HCT116 (cell line): ENCODE measurements at regions not wholly inside any gene's neighbourhood (a gene's known extent, or its start where the extent isn't known, plus 50 kb on each side); places are given as distances from the start of the nearest gene placed in this dataset.

Source experiments
- ATAC-seq: fragments of 200-7000 bp; cut with Tn5 transposase; 2 replicates; pipeline ENCODE4 v1.9.1; 2020; ENCODE audit warnings: mild to moderate bottlenecking, moderate library complexity
- BruUV-seq: library from RNA; stranded (reverse); fragments of 400-500 nt; replicated peaks from 2 replicates; lab custom pipeline; 2021; lab: Mats Ljungman, UMichigan
- CTCF ChIA-PET: fragments of 300-600 bp; sonication (Branson Sonifier 250); formaldehyde crosslinking; loops from one replicate; lab custom pipeline; 2021; ENCODE audit warnings: antibody characterized with exemption; lab: Charles Lee
- POLR2A ChIA-PET: fragments of 300-600, 350-600 bp; sonication (Branson Sonifier 250); formaldehyde crosslinking; loops from one replicate; lab custom pipeline; 2021; ENCODE audit warnings: antibody characterized with exemption; lab: Charles Lee
- RAD21 ChIA-PET, 2 experiments: fragments of 300-600 bp; sonication (Branson Sonifier 250); formaldehyde crosslinking; loops; one replicate each; lab custom pipeline; 2023; ENCODE audit warnings: low total read pairs in 2 of 2; ENCODE audit not compliant: uncharacterized antibody in 2 of 2, unreplicated experiment in 2 of 2, low non-redundant PET in 1 of 2; lab: Charles Lee
- DNase-seq: peaks from one replicate; pipeline ENCODE4 v3.0.0-alpha.2; 2010; ENCODE audit warnings: low read depth, low spot score
- H2AFZ ChIP-seq: fragments of 200-600 bp; shearing (Covaris generic), sonication (generic); 2 replicates; pipeline ENCODE4 v1.6.1; 2017; ENCODE audit warnings: low read depth, mixed run types, mixed read lengths, antibody characterized with exemption, low read length; ENCODE audit not compliant: poor library complexity, severe bottlenecking
- H3K27ac ChIP-seq: 2 replicates; pipeline ENCODE4 v1.5.1; 2012; ENCODE audit warnings: low read depth, low read length
- H3K27me3 ChIP-seq: fragments of 200-600 bp; sonication (generic); 2 replicates; pipeline ENCODE4 v1.6.1; 2016; ENCODE audit warnings: mixed run types, low read length, mixed read lengths; ENCODE audit not compliant: insufficient read depth
- H3K36me3 ChIP-seq, 2 experiments: fragments of 200-500 bp in 1 of 2; fragments of 200-600 bp in 1 of 2; sonication (Bioruptor generic) in 1 of 2; sonication (generic) in 1 of 2; 2 replicates each; pipeline versions ENCODE4 v1.5.1 to v1.6.1; 2014 to 2016; ENCODE audit warnings: low read length in 2 of 2, inconsistent platforms in 1 of 2, mixed read lengths in 1 of 2, mixed run types in 1 of 2; ENCODE audit not compliant: insufficient read depth in 2 of 2, control insufficient read depth in 1 of 2
- H3K4me1 ChIP-seq, 2 experiments: fragments of 200-600 bp in 1 of 2; sonication (generic) in 1 of 2; 2 replicates each; pipeline versions ENCODE4 v1.5.1 to v1.6.1; 2012 to 2017; ENCODE audit warnings: low read length in 2 of 2, inconsistent platforms in 1 of 2, mild to moderate bottlenecking in 1 of 2, mixed read lengths in 1 of 2, mixed run types in 1 of 2, moderate library complexity in 1 of 2; ENCODE audit not compliant: insufficient read depth in 2 of 2, control insufficient read depth in 1 of 2
- H3K4me2 ChIP-seq: fragments of 200-600 bp; sonication (generic); 2 replicates; pipeline ENCODE4 v1.6.1; 2017; ENCODE audit warnings: mixed run types, low read length, mixed read lengths
- H3K4me3 ChIP-seq, 2 experiments: fragments of 200-600 bp in 1 of 2; sonication (generic) in 1 of 2; replicated peaks in 1 of 2; 2 replicates each; pipeline ENCODE4 v1.5.1; 2011 to 2016; ENCODE audit warnings: low read length in 2 of 2, control low read depth in 1 of 2, low read depth in 1 of 2, mild to moderate bottlenecking in 1 of 2, mixed read lengths in 1 of 2, mixed run types in 1 of 2
- H3K79me2 ChIP-seq: fragments of 200-600 bp; sonication (generic); 2 replicates; pipeline ENCODE4 v1.6.1; 2017; ENCODE audit warnings: mild to moderate bottlenecking, mixed run types, low read length, moderate library complexity, mixed read lengths; ENCODE audit not compliant: insufficient read depth
- H3K9ac ChIP-seq: fragments of 200-600 bp; sonication (generic); 2 replicates; pipeline ENCODE4 v1.6.1; 2016; ENCODE audit warnings: low read length, mixed read lengths
- H3K9me2 ChIP-seq: fragments of 200-600 bp; sonication (generic), shearing (Covaris generic); 2 replicates; pipeline ENCODE4 v1.6.1; 2017; ENCODE audit warnings: mixed run types, mild to moderate bottlenecking, moderate library complexity; ENCODE audit not compliant: insufficient read depth
- H3K9me3 ChIP-seq, 2 experiments: fragments of 200-500 bp in 1 of 2; fragments of 200-600 bp in 1 of 2; sonication (Bioruptor generic) in 1 of 2; sonication (generic) in 1 of 2; 2 replicates each; pipeline ENCODE4 v1.6.1; 2014 to 2017; ENCODE audit warnings: low read length in 2 of 2, mixed read lengths in 2 of 2, inconsistent platforms in 1 of 2, low read depth in 1 of 2, mild to moderate bottlenecking in 1 of 2, mixed run types in 1 of 2, moderate library complexity in 1 of 2; ENCODE audit not compliant: control insufficient read depth in 1 of 2, insufficient read depth in 1 of 2
- H4K20me1 ChIP-seq: fragments of 200-600 bp; sonication (generic), shearing (Covaris generic); 2 replicates; pipeline ENCODE4 v1.6.1; 2017; ENCODE audit warnings: mixed run types, mild to moderate bottlenecking, moderate library complexity; ENCODE audit not compliant: insufficient read depth
- ATF3 ChIP-seq: IDR thresholded peaks from 2 replicates; pipeline ENCODE4 v1.6.1; 2012
- CTCF ChIP-seq, 3 experiments: fragments of 200-600 bp in 1 of 3; sonication (generic) in 1 of 3; IDR thresholded peaks in 2 of 3; conservative IDR thresholded peaks in 1 of 3; 2 replicates each; pipeline ENCODE4 v1.5.1; 2012 to 2017; ENCODE audit warnings: low read depth in 2 of 3, low read length in 2 of 3, antibody characterized with exemption in 1 of 3, borderline replicate concordance in 1 of 3, control low read depth in 1 of 3, mild to moderate bottlenecking in 1 of 3, mixed read lengths in 1 of 3, mixed run types in 1 of 3, moderate library complexity in 1 of 3; ENCODE audit not compliant: insufficient read depth in 1 of 3
- EZH2phosphoT487 ChIP-seq: fragments of 200-600 bp; IDR thresholded peaks from 2 replicates; pipeline ENCODE4 v1.6.1; 2018; ENCODE audit warnings: antibody characterized with exemption, borderline replicate concordance
- RAD21 ChIP-seq: IDR thresholded peaks from 2 replicates; pipeline ENCODE4 v1.6.1; 2012; ENCODE audit warnings: low read depth, mild to moderate bottlenecking
- REST ChIP-seq: IDR thresholded peaks from 2 replicates; pipeline ENCODE4 v1.6.1; 2012; ENCODE audit warnings: low read depth
- YY1 ChIP-seq: IDR thresholded peaks from 2 replicates; pipeline ENCODE4 v1.6.1; 2011; ENCODE audit warnings: low read length, low read depth, moderate library complexity, mild to moderate bottlenecking; ENCODE audit not compliant: insufficient replicate concordance; ENCODE audit errors: extremely low read depth
- ZFX ChIP-seq: fragments of 450-650 bp; IDR thresholded peaks from 2 replicates; pipeline ENCODE4 v1.6.1; 2017
- intact Hi-C: fragments of 100-400 bp; cut with micrococcal nuclease; formaldehyde crosslinking; loops from 2 replicates; pipeline ENCODE4 v1.10.0; 2022

- peaks cover 41% of the 10 kb centered on the region for H3K27me3 ChIP-seq
- intact Hi-C loops, result no loop called here
- ATAC-seq, result no peak
- H3K4me3 ChIP-seq, result no peak overlapping the region
- no TSS peak for BruUV-seq
- RAD21 ChIA-PET, result no interaction called here
- H3K79me2 ChIP-seq, result no peaks in the 10 kb centered on the region
- no peak overlapping the region for H2AFZ ChIP-seq
- POLR2A ChIA-PET, result no interaction called here
- CTCF ChIA-PET, result no interaction called here
- no peaks in the 10 kb centered on the region for H4K20me1 ChIP-seq
- H3K4me2 ChIP-seq, result no peak overlapping the region
- TF ChIP-seq REST (no peak), EZH2phosphoT487 (no peak), CTCF (IDR thresholded peaks at IDR 0.05 in 2 of 3, conservative IDR thresholded peaks at IDR 0.05 in 1 of 3; ENCODE audit: borderline replicate concordance in 1 of 3, insufficient read depth in 1 of 3, low read depth in 2 of 3, low read length in 2 of 3) (no peak), YY1 (no peak), ATF3 (no peak), ZFX (no peak), RAD21 (no peak)
- H3K27ac ChIP-seq, result no peak overlapping the region
- H3K9ac ChIP-seq, result no peak overlapping the region
- no peaks in the 10 kb centered on the region for H3K9me2 ChIP-seq
- no peaks in the 10 kb centered on the region for H3K4me1 ChIP-seq
- DNase-seq, result no peak
- no peaks in the 10 kb centered on the region for H3K9me3 ChIP-seq
- no peaks in the 10 kb centered on the region for H3K36me3 ChIP-seq
Measured at GRCh38 chr17:34782271-34782670, 179.0 kb downstream of the CCT6B start.
